B cell (primary cell): ENCODE measurements at regions not wholly inside any gene's neighbourhood (a gene's known extent, or its start where the extent isn't known, plus 50 kb on each side); places are given as distances from the start of the nearest gene placed in this dataset.

ENCODE experiments used
- ATAC-seq: fragments of 200-7000 bp; cut with Tn5 transposase; one replicate; pipeline ENCODE4 v1.10.0; 2021; ENCODE audit warnings: low read depth, mild to moderate bottlenecking, moderate number of reproducible peaks, moderate library complexity
- CTCF ChIA-PET: fragments of 350-600 bp; sonication (Branson Sonifier 250); formaldehyde crosslinking; loops from one replicate; lab custom pipeline; 2021; ENCODE audit warnings: antibody characterized with exemption, inconsistent platforms; lab: Charles Lee
- POLR2A ChIA-PET: fragments of 350-600 bp; sonication (Branson Sonifier 250); formaldehyde crosslinking; loops from one replicate; lab custom pipeline; 2021; ENCODE audit warnings: antibody characterized with exemption; lab: Charles Lee
- DNase-seq: peaks from one replicate; pipeline ENCODE4 v3.0.0; 2013
- H2AFZ ChIP-seq: 2 replicates; pipeline ENCODE4 v1.6.1; 2012; ENCODE audit warnings: mild to moderate bottlenecking, low read depth, low read length; ENCODE audit not compliant: insufficient read depth, poor library complexity, severe bottlenecking
- H3K27ac ChIP-seq, 2 donors: 1 replicate in 1 of 2; 2 replicates in 1 of 2; pipeline ENCODE4 v1.5.1; 2012 to 2013; ENCODE audit warnings: low read length in 2 of 2, mild to moderate bottlenecking in 2 of 2, moderate library complexity in 1 of 2
- H3K27me3 ChIP-seq, 4 experiments: fragments of 200-600 bp in 1 of 4; sonication (generic) in 1 of 4; replicated peaks in 1 of 4; 1 replicate in 2 of 4; 2 replicates in 2 of 4; pipeline versions ENCODE4 v1.6.1 to v1.7.0; 2013 to 2016; ENCODE audit warnings: low read length in 3 of 4, mild to moderate bottlenecking in 2 of 4, mixed read lengths in 1 of 4, moderate library complexity in 1 of 4; ENCODE audit not compliant: insufficient read depth in 4 of 4, control insufficient read depth in 3 of 4; ENCODE audit errors: control extremely low read depth in 1 of 4
- H3K36me3 ChIP-seq, 2 experiments: replicated peaks in 1 of 2; 1 replicate in 1 of 2; 2 replicates in 1 of 2; pipeline versions ENCODE4 v1.6.1 to v1.7.1; 2013; ENCODE audit warnings: low read length in 1 of 2; ENCODE audit not compliant: insufficient read depth in 2 of 2, control insufficient read depth in 1 of 2; ENCODE audit errors: control extremely low read depth in 1 of 2, extremely low read depth in 1 of 2
- H3K4me1 ChIP-seq, 2 donors: fragments of 200-600 bp in 1 of 2; sonication (generic) in 1 of 2; 1 replicate in 1 of 2; 2 replicates in 1 of 2; pipeline versions ENCODE4 v1.5.1 to v1.6.1; 2013 to 2017; ENCODE audit warnings: low read length in 2 of 2; ENCODE audit not compliant: control insufficient read depth in 2 of 2, insufficient read depth in 2 of 2
- H3K4me2 ChIP-seq: replicated peaks from 2 replicates; pipeline ENCODE3; 2012; ENCODE audit warnings: mild to moderate bottlenecking, low read depth, low read length; ENCODE audit not compliant: poor library complexity, severe bottlenecking
- H3K4me3 ChIP-seq, 5 experiments: fragments of 200-600 bp in 1 of 5; sonication (generic) in 1 of 5; 1 replicate in 3 of 5; 2 replicates in 2 of 5; pipeline versions ENCODE4 v1.5.1 to v1.7.0; 2011 to 2016; ENCODE audit warnings: low read length in 4 of 5, mild to moderate bottlenecking in 4 of 5, low read depth in 2 of 5, control low read depth in 1 of 5, moderate library complexity in 1 of 5; ENCODE audit not compliant: insufficient read depth in 1 of 5; ENCODE audit errors: control extremely low read depth in 1 of 5, extremely low read depth in 1 of 5
- H3K79me2 ChIP-seq: fragments of 200-600 bp; sonication (generic); one replicate; pipeline ENCODE4 v1.6.0; 2016; ENCODE audit warnings: low read length; ENCODE audit not compliant: control insufficient read depth, insufficient read depth
- H3K9ac ChIP-seq: fragments of 200-600 bp; sonication (generic); 2 replicates; pipeline ENCODE4 v1.6.1; 2017; ENCODE audit warnings: mild to moderate bottlenecking, low read length, moderate library complexity
- H3K9me3 ChIP-seq, 3 donors: one replicate each; pipeline versions ENCODE4 v1.6.1 to v1.7.1; 2013; ENCODE audit warnings: low read length in 2 of 3; ENCODE audit not compliant: control insufficient read depth in 2 of 3, insufficient read depth in 1 of 3; ENCODE audit errors: control extremely low read depth in 1 of 3
- H4K20me1 ChIP-seq: 2 replicates; pipeline ENCODE4 v1.6.0; 2012; ENCODE audit warnings: mild to moderate bottlenecking, low read length; ENCODE audit not compliant: insufficient read depth, control insufficient read depth, poor library complexity, severe bottlenecking
- H3K27ac Mint-ChIP-seq: one replicate; pipeline ENCODE4 v1.8.0; 2021; ENCODE audit warnings: mixed read lengths
- H3K27me3 Mint-ChIP-seq: one replicate; pipeline ENCODE4 v1.8.0; 2021; ENCODE audit warnings: mixed read lengths
- H3K4me1 Mint-ChIP-seq: one replicate; pipeline ENCODE4 v1.8.0; 2021; ENCODE audit warnings: mixed read lengths
- H3K4me3 Mint-ChIP-seq: one replicate; pipeline ENCODE4 v1.8.0; 2021; ENCODE audit warnings: mixed read lengths
- H3K9me3 Mint-ChIP-seq: one replicate; pipeline ENCODE4 v1.8.0; 2022; ENCODE audit warnings: mixed read lengths; ENCODE audit not compliant: insufficient read depth
- EZH2 ChIP-seq: IDR thresholded peaks from 2 replicates; pipeline ENCODE4 v1.6.1; 2012; ENCODE audit warnings: borderline replicate concordance, low read depth, mild to moderate bottlenecking, moderate library complexity, low read length; ENCODE audit not compliant: insufficient read depth, poor library complexity, severe bottlenecking
- WGBS: methylation state at CpG from one replicate; pipeline ENCODE4 v1.1.5; 2013; ENCODE audit warnings: missing lambda C conversion rate; ENCODE audit not compliant: insufficient coverage; 5-methylcytosine and 5-hydroxymethylcytosine counted together
- intact Hi-C: fragments of 100-400 bp; cut with micrococcal nuclease; formaldehyde crosslinking; loops from one replicate; pipeline ENCODE4 v1.10.0; 2022
- TF ChIP-seq, protein P1 (sequence below): fragments of 200-600 bp; IDR thresholded peaks from one replicate; pipeline ENCODE4 v1.8.0; 2022; ENCODE audit warnings: antibody characterized with exemption, mild to moderate bottlenecking

GRCh38 chr10:85458324-85458723 is 908.3 kb downstream of the GRID1 start:
- H4K20me1 ChIP-seq, result no peaks in the 10 kb centered on the region
- no peaks in the 10 kb centered on the region for H3K27me3 ChIP-seq
- WGBS, result 85% methylated on average over 2 of the region's 3 CpGs

DNA sequence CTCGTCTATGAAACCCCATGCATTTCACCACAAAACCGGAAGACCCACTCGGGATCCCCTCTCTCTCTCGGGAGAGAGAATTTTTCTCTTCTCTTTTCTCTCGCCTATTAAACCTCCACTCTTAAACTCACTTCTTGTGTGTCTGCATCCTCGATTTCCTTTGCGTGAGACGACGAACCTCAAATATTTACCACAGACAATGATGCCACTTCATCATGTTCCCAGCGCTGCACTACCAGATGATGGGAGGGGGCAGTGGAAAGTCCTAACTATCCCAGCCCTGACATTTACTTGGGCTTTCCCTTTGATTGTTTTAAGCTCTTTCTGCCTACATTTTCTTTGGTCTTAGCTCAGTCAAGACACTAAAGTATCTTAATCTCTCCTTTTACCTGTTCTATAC is 906.7 kb downstream of the GRID1 start:
- H3K9me3 ChIP-seq, result no peaks in the 10 kb centered on the region
- Mint-ChIP-seq H3K4me3 (no peak overlapping the region), H3K4me1 (no peaks in the 10 kb centered on the region), H3K9me3 (no peaks in the 10 kb centered on the region), H3K27me3 (no peaks in the 10 kb centered on the region), H3K27ac (no peak overlapping the region)
- no peaks in the 10 kb centered on the region for H3K4me1 ChIP-seq
- H3K4me2 ChIP-seq, result no peak overlapping the region
- WGBS, result 90% methylated on average over 7 of the region's 10 CpGs
- ChIA-PET CTCF (no interaction called here), POLR2A (no interaction called here)
- H3K4me3 ChIP-seq, result no peak overlapping the region
- ATAC-seq, result no peak
- H3K36me3 ChIP-seq, result no peaks in the 10 kb centered on the region
- DNase-seq, result no peak
- H4K20me1 ChIP-seq, result no peaks in the 10 kb centered on the region
- no peaks in the 10 kb centered on the region for H3K27me3 ChIP-seq
- no peak for TF ChIP-seq EZH2
- TF ChIP-seq, protein P1, sequence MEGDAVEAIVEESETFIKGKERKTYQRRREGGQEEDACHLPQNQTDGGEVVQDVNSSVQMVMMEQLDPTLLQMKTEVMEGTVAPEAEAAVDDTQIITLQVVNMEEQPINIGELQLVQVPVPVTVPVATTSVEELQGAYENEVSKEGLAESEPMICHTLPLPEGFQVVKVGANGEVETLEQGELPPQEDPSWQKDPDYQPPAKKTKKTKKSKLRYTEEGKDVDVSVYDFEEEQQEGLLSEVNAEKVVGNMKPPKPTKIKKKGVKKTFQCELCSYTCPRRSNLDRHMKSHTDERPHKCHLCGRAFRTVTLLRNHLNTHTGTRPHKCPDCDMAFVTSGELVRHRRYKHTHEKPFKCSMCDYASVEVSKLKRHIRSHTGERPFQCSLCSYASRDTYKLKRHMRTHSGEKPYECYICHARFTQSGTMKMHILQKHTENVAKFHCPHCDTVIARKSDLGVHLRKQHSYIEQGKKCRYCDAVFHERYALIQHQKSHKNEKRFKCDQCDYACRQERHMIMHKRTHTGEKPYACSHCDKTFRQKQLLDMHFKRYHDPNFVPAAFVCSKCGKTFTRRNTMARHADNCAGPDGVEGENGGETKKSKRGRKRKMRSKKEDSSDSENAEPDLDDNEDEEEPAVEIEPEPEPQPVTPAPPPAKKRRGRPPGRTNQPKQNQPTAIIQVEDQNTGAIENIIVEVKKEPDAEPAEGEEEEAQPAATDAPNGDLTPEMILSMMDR, result no peak
- H3K79me2 ChIP-seq, result no peaks in the 10 kb centered on the region
- intact Hi-C loops, result no loop called here
- no peak overlapping the region for H3K27ac ChIP-seq
- no peak overlapping the region for H2AFZ ChIP-seq
- no peak overlapping the region for H3K9ac ChIP-seq

More at GRCh38 chr10:85458324-85458723, 908.3 kb downstream of the GRID1 start:
- Histone ChIP-seq H3K79me2 (no peaks in the 10 kb centered on the region), H3K9ac (no peak overlapping the region), H3K9me3 (no peaks in the 10 kb centered on the region), H3K4me1 (no peaks in the 10 kb centered on the region), H3K4me3 (no peak overlapping the region), H3K36me3 (no peaks in the 10 kb centered on the region), H3K4me2 (no peak overlapping the region), H3K27ac (no peak overlapping the region), H2AFZ (no peak overlapping the region)
- H3K9me3 Mint-ChIP-seq, result no peaks in the 10 kb centered on the region
- intact Hi-C loops, result no loop called here
- H3K4me1 Mint-ChIP-seq, result no peaks in the 10 kb centered on the region
- no peak for ATAC-seq
- TF ChIP-seq, protein P1, result no peak
- TF ChIP-seq EZH2, result no peak
- no peak overlapping the region for H3K27ac Mint-ChIP-seq
- DNase-seq, result no peak
- CTCF ChIA-PET, result no interaction called here
- H3K4me3 Mint-ChIP-seq, result no peak overlapping the region
- POLR2A ChIA-PET, result no interaction called here
- no peaks in the 10 kb centered on the region for H3K27me3 Mint-ChIP-seq
